A549 (cell line): ENCODE measurements at regions not wholly inside any gene's neighbourhood (a gene's known extent, or its start where the extent isn't known, plus 50 kb on each side); places are given as distances from the start of the nearest gene placed in this dataset.
A peak's percentile ranks its signal among the peaks of the same experiment; 100 is the strongest.

Experiments used
- ATAC-seq, 2 experiments: fragments of 200-7000 bp in 1 of 2; fragments of >200 bp in 1 of 2; cut with Nextera tagmentation in 1 of 2; cut with Tn5 transposase in 1 of 2; 3 replicates each; pipeline versions ENCODE4 v1.8.0 to v1.9.1; 2018 to 2020; ENCODE audit warnings: mild to moderate bottlenecking in 1 of 2, moderate library complexity in 1 of 2
- CTCF ChIA-PET: fragments of 300-600 bp; sonication (Branson Sonifier 250); formaldehyde crosslinking; extraction: SDS; loops from one replicate; lab custom pipeline; 2021; ENCODE audit warnings: antibody characterized with exemption, inconsistent platforms; lab: Yijun Ruan, JAX
- POLR2A ChIA-PET: fragments of 350-600 bp; formaldehyde crosslinking; extraction: SDS; loops from one replicate; lab custom pipeline; 2021; ENCODE audit warnings: antibody characterized with exemption, inconsistent platforms; lab: Yijun Ruan, JAX
- DNase-seq, 2 experiments: peaks; one replicate each; pipeline versions ENCODE4 v3.0.0 to v3.0.0-alpha.2; 2011 to 2016; ENCODE audit warnings: low read depth in 1 of 2, low spot score in 1 of 2
- FAIRE-seq: peaks from 2 replicates; lab custom pipeline; 2011; peaks lifted over from hg19 to GRCh38; lab: Jason Lieb, UNC
- H3K27ac ChIP-seq, 2 experiments: fragments of >200 bp; sonication (Bioruptor Twin); formaldehyde crosslinking; 3 replicates each; pipeline ENCODE4 v1.5.1; 2016 to 2017
- H3K4me1 ChIP-seq: fragments of >200 bp; sonication (Bioruptor Twin); formaldehyde crosslinking; 3 replicates; pipeline ENCODE4 v1.6.1; 2016
- H3K4me2 ChIP-seq: fragments of >200 bp; sonication (Bioruptor Twin); formaldehyde crosslinking; 3 replicates; pipeline ENCODE4 v1.6.1; 2016
- H3K4me3 ChIP-seq: fragments of >200 bp; sonication (Bioruptor Twin); formaldehyde crosslinking; 3 replicates; pipeline ENCODE4 v1.5.1; 2016
- H3K9me3 ChIP-seq: fragments of >200 bp; sonication (Bioruptor Twin); formaldehyde crosslinking; 3 replicates; pipeline ENCODE4 v1.6.1; 2016
- BHLHE40 ChIP-seq: IDR thresholded peaks from 2 replicates; pipeline ENCODE4 v1.6.1; 2012; ENCODE audit warnings: low read depth, low read length, inconsistent platforms
- CBX8 ChIP-seq: fragments of 200-600 bp; sonication (generic); IDR thresholded peaks from 2 replicates; pipeline ENCODE4 v1.6.1; 2016
- CHD2 ChIP-seq: fragments of 150-350 bp; IDR thresholded peaks from 2 replicates; pipeline ENCODE4 v1.6.1; 2014; ENCODE audit warnings: low read length; ENCODE audit not compliant: partially characterized antibody
- GATA3 ChIP-seq: IDR thresholded peaks from 2 replicates; pipeline ENCODE4 v1.6.1; 2012; ENCODE audit warnings: borderline replicate concordance
- HEYL ChIP-seq: fragments of 250-450 bp; sonication (Bioruptor Pico); IDR thresholded peaks from 2 replicates; pipeline ENCODE4 v1.8.0; 2021; ENCODE audit warnings: mild to moderate bottlenecking, moderate library complexity
- HOXA7 ChIP-seq: fragments of 250-450 bp; sonication (Bioruptor Pico); IDR thresholded peaks from 2 replicates; pipeline ENCODE4 v1.5.0; 2020; ENCODE audit warnings: mild to moderate bottlenecking, moderate library complexity
- JUN ChIP-seq, 2 experiments: fragments of >200 bp; sonication (Bioruptor Twin); formaldehyde crosslinking; IDR thresholded peaks; 2 replicates in 1 of 2; 3 replicates in 1 of 2; pipeline ENCODE4 v1.6.1; 2016 to 2017
- JUNB ChIP-seq: fragments of >200 bp; sonication (Bioruptor Twin); formaldehyde crosslinking; IDR thresholded peaks from 2 replicates; pipeline ENCODE4 v1.6.1; 2016
- MAFK ChIP-seq: fragments of 450-650 bp; IDR thresholded peaks from 2 replicates; pipeline ENCODE4 v1.6.1; 2014; ENCODE audit not compliant: partially characterized antibody
- MYC ChIP-seq: IDR thresholded peaks from 2 replicates; pipeline ENCODE4 v1.6.1; 2012; ENCODE audit warnings: mild to moderate bottlenecking, inconsistent platforms, low read length, improper control_type of control experiment, borderline replicate concordance
- NR3C1 ChIP-seq: fragments of >200 bp; sonication (Bioruptor Twin); formaldehyde crosslinking; IDR thresholded peaks from 3 replicates; pipeline ENCODE4 v1.6.1; 2017
- POLR2AphosphoS2 ChIP-seq: conservative IDR thresholded peaks from 2 replicates; pipeline ENCODE4 v1.6.1; 2012; ENCODE audit warnings: low read length, improper control_type of control experiment, inconsistent platforms
- RAD21 ChIP-seq, 2 experiments: fragments of >200 bp in 1 of 2; sonication (Bioruptor Twin) in 1 of 2; formaldehyde crosslinking in 1 of 2; IDR thresholded peaks in 1 of 2; conservative IDR thresholded peaks in 1 of 2; 2 replicates in 1 of 2; 3 replicates in 1 of 2; pipeline ENCODE4 v1.6.1; 2012 to 2018; ENCODE audit warnings: inconsistent platforms in 1 of 2
- RARB ChIP-seq: fragments of 250-450 bp; sonication (Bioruptor Pico); IDR thresholded peaks from 2 replicates; pipeline ENCODE4 v1.8.0; 2021; ENCODE audit warnings: mild to moderate bottlenecking, moderate library complexity
- RFX5 ChIP-seq: fragments of 450-650 bp; IDR thresholded peaks from 2 replicates; pipeline ENCODE4 v1.7.1; 2014; ENCODE audit warnings: antibody characterized with exemption, mild to moderate bottlenecking, moderate library complexity
- RNF2 ChIP-seq: fragments of 200-600 bp; sonication (generic); IDR thresholded peaks from 2 replicates; pipeline ENCODE4 v1.6.1; 2016; ENCODE audit warnings: low read depth, mild to moderate bottlenecking, antibody characterized with exemption, moderate library complexity, borderline replicate concordance
- SMC3 ChIP-seq: fragments of >200 bp; sonication (Bioruptor Twin); formaldehyde crosslinking; IDR thresholded peaks from 3 replicates; pipeline ENCODE4 v1.6.1; 2018; ENCODE audit warnings: inconsistent platforms
- TFCP2L1 ChIP-seq: fragments of 250-450 bp; sonication (Bioruptor Pico); IDR thresholded peaks from 2 replicates; pipeline ENCODE4 v1.5.0; 2021; ENCODE audit warnings: mild to moderate bottlenecking
- ZNF302 ChIP-seq: fragments of 250-450 bp; sonication (Bioruptor Pico); IDR thresholded peaks from 2 replicates; pipeline ENCODE4 v1.9.0; 2021; ENCODE audit warnings: inconsistent platforms, mild to moderate bottlenecking, moderate library complexity
- ZSCAN20 ChIP-seq: fragments of 250-450 bp; sonication (Bioruptor Pico); IDR thresholded peaks from 2 replicates; pipeline ENCODE4 v1.8.0; 2022; ENCODE audit warnings: mild to moderate bottlenecking, moderate library complexity
- WGBS: methylation state at CpG from one replicate; pipeline ENCODE4 v1.1.6; 2017; ENCODE audit errors: missing lambda C conversion rate; 5-methylcytosine and 5-hydroxymethylcytosine counted together
- TF ChIP-seq, protein P1 (sequence below): IDR thresholded peaks from 2 replicates; pipeline ENCODE4 v1.6.1; 2012
- TF ChIP-seq, protein P2 (sequence below): fragments of 200-600 bp; sonication (generic); IDR thresholded peaks from 2 replicates; pipeline ENCODE4 v1.6.1; 2016; ENCODE audit warnings: antibody characterized with exemption, mild to moderate bottlenecking, moderate library complexity
- TF ChIP-seq, protein P3 (sequence below): fragments of >200 bp; sonication (Bioruptor Twin); formaldehyde crosslinking; IDR thresholded peaks from 2 replicates; pipeline ENCODE4 v1.6.1; 2016
- TF ChIP-seq, protein P4 (sequence below): fragments of 250-450 bp; sonication (Bioruptor Pico); IDR thresholded peaks from 2 replicates; pipeline ENCODE4 v1.5.0; 2020; ENCODE audit warnings: low read depth, mild to moderate bottlenecking, moderate library complexity
- TF ChIP-seq, protein P5 (sequence below): IDR thresholded peaks from 2 replicates; pipeline ENCODE4 v1.6.1; 2012
- TF ChIP-seq, protein P6 (sequence below): fragments of >200 bp; sonication (Bioruptor Twin); formaldehyde crosslinking; IDR thresholded peaks from 3 replicates; pipeline ENCODE4 v1.6.1; 2016

DNA sequence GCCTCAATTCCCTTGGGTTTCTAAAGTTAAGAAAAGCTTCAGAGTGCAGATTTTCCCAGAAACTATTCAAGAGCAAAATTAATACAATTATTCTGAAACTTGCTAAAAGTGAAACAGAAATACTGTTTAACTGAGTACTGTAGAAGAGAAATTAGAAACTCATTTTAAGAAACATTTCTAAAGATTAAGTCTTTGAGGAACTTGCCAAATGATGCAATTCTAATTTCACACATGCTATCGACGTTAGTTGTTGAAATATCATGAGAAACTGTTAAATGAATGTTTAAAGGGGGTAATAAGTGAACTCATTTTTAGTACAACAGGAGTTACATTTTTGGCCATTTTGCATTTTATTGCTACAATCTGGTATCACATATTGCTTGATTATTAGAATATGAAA lies 125.3 kb upstream of the MAOA start (continued):
- TF ChIP-seq, protein P1, sequence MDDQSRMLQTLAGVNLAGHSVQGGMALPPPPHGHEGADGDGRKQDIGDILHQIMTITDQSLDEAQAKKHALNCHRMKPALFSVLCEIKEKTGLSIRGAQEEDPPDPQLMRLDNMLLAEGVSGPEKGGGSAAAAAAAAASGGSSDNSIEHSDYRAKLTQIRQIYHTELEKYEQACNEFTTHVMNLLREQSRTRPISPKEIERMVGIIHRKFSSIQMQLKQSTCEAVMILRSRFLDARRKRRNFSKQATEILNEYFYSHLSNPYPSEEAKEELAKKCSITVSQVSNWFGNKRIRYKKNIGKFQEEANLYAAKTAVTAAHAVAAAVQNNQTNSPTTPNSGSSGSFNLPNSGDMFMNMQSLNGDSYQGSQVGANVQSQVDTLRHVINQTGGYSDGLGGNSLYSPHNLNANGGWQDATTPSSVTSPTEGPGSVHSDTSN, result no peak
- TF ChIP-seq, all 56 proteins: peak for 0

DNA sequence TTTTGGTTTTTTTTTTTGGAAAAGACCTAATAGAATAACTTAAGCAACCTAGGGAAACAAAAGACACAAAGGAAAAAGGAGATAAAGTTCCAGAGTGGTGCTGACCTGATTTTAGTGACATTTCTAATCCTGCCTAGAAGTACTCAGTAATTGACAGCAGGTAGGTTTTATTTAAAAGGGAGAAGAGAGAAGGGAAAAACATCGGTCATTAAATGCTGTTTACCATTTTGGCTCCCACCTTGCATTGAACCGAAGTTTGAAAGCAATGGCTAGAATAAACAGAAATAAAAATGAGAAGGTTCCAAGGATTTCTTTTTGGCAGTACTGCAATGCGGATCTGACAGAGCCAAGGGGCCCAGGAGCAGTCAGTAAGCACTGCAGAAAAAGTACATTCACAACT lies 115.8 kb upstream of the MAOA start:
- H3K27ac ChIP-seq, result no peak overlapping the region
- H3K4me2 ChIP-seq, result no peak overlapping the region
- TF ChIP-seq MAFK, result no peak
- no peak for TF ChIP-seq RARB
- TF ChIP-seq JUN (IDR thresholded peaks at IDR 0.05), result no peak
- TF ChIP-seq, protein P2, sequence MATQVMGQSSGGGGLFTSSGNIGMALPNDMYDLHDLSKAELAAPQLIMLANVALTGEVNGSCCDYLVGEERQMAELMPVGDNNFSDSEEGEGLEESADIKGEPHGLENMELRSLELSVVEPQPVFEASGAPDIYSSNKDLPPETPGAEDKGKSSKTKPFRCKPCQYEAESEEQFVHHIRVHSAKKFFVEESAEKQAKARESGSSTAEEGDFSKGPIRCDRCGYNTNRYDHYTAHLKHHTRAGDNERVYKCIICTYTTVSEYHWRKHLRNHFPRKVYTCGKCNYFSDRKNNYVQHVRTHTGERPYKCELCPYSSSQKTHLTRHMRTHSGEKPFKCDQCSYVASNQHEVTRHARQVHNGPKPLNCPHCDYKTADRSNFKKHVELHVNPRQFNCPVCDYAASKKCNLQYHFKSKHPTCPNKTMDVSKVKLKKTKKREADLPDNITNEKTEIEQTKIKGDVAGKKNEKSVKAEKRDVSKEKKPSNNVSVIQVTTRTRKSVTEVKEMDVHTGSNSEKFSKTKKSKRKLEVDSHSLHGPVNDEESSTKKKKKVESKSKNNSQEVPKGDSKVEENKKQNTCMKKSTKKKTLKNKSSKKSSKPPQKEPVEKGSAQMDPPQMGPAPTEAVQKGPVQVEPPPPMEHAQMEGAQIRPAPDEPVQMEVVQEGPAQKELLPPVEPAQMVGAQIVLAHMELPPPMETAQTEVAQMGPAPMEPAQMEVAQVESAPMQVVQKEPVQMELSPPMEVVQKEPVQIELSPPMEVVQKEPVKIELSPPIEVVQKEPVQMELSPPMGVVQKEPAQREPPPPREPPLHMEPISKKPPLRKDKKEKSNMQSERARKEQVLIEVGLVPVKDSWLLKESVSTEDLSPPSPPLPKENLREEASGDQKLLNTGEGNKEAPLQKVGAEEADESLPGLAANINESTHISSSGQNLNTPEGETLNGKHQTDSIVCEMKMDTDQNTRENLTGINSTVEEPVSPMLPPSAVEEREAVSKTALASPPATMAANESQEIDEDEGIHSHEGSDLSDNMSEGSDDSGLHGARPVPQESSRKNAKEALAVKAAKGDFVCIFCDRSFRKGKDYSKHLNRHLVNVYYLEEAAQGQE, result no peak
- TF ChIP-seq, protein P3, sequence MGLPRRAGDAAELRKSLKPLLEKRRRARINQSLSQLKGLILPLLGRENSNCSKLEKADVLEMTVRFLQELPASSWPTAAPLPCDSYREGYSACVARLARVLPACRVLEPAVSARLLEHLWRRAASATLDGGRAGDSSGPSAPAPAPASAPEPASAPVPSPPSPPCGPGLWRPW, result no peak
- TF ChIP-seq CBX8, result no peak
- no peak for TF ChIP-seq GATA3
- no peak for TF ChIP-seq HEYL (CRISPR knock-in tag)
- TF ChIP-seq POLR2AphosphoS2, result no peak
- TF ChIP-seq, protein P4, sequence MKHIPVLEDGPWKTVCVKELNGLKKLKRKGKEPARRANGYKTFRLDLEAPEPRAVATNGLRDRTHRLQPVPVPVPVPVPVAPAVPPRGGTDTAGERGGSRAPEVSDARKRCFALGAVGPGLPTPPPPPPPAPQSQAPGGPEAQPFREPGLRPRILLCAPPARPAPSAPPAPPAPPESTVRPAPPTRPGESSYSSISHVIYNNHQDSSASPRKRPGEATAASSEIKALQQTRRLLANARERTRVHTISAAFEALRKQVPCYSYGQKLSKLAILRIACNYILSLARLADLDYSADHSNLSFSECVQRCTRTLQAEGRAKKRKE (CRISPR knock-in tag), result no peak
- no peak for TF ChIP-seq MYC
- TF ChIP-seq CHD2, result no peak
- no peak for TF ChIP-seq SMC3
- no peak for TF ChIP-seq NR3C1
- TF ChIP-seq HOXA7, result no peak
- TF ChIP-seq TFCP2L1, result no peak
- TF ChIP-seq, protein P5, sequence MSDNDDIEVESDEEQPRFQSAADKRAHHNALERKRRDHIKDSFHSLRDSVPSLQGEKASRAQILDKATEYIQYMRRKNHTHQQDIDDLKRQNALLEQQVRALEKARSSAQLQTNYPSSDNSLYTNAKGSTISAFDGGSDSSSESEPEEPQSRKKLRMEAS, result no peak
- ChIA-PET POLR2A (no interaction called here), CTCF (no interaction called here)
- H3K9me3 ChIP-seq, result no peaks in the 10 kb centered on the region
- DNase-seq (no peak), ATAC-seq (no peak), FAIRE-seq (peak; percentile 49)
- 47% methylated on average over 3 of the region's 3 CpGs for WGBS
- H3K4me3 ChIP-seq, result no peak overlapping the region
- no peaks in the 10 kb centered on the region for H3K4me1 ChIP-seq

DNA sequence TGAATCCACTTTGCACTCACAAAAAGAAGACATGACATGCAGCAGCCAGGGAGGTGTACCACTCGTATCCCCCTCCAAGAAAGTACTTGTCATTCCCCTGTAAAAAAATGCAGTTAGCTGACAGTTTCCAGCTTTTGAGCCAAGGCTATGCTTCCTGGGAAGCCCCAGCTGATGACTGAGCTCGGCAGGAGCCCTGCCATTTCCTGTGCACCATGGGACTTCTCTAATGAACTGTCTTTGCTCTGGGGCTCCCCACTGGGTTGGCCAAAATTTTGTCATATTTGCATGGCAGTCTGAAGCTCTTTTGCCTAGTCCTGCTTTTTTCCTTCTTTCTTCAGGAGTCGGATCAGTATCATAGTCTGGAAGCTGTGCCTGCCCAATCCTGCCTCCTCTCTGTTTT lies 104.5 kb upstream of the MAOA start:
- WGBS, result 6% methylated on average over 3 of the region's 3 CpGs
- no peak for DNase-seq
- Histone ChIP-seq H3K4me1 (peaks cover 3% of the 10 kb centered on the region; the same call in 1 of the 3 replicates), H3K4me3 (no peak overlapping the region), H3K4me2 (peak overlapping the region; percentile 45), H3K27ac (no peak overlapping the region), H3K9me3 (no peaks in the 10 kb centered on the region)
- ATAC-seq, result no peak
- ChIA-PET CTCF (interaction anchor here (1.4 kb wide), 1 partner anchor 1753 kb away, joined by 4 read pairs; no protein-coding TSS in a partner anchor), POLR2A (no interaction called here)
- FAIRE-seq, result no peak
- TF ChIP-seq JUNB (no peak), NR3C1 (no peak), BHLHE40 (no peak), RAD21 (conservative IDR thresholded peaks at IDR 0.05 in 1 of 2, IDR thresholded peaks at IDR 0.05 in 1 of 2) (no peak), RFX5 (no peak), ZSCAN20 (CRISPR knock-in tag) (no peak), RNF2 (no peak), ZNF302 (CRISPR knock-in tag) (no peak)
- TF ChIP-seq, protein P6, sequence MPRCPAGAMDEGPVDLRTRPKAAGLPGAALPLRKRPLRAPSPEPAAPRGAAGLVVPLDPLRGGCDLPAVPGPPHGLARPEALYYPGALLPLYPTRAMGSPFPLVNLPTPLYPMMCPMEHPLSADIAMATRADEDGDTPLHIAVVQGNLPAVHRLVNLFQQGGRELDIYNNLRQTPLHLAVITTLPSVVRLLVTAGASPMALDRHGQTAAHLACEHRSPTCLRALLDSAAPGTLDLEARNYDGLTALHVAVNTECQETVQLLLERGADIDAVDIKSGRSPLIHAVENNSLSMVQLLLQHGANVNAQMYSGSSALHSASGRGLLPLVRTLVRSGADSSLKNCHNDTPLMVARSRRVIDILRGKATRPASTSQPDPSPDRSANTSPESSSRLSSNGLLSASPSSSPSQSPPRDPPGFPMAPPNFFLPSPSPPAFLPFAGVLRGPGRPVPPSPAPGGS, result no peak
- TF ChIP-seq, protein P2, result no peak
- TF ChIP-seq, protein P4 (CRISPR knock-in tag), result no peak
